Mesendoderm (in vitro differentiated cells): ENCODE measurements at regions not wholly inside any gene's neighbourhood (a gene's known extent, or its start where the extent isn't known, plus 50 kb on each side); places are given as distances from the start of the nearest gene placed in this dataset.
A peak's percentile ranks its signal among the peaks of the same experiment; 100 is the strongest.

Experiments used
- DNase-seq: peaks from one replicate; pipeline ENCODE4 v3.0.0; 2013
- H2AK5ac ChIP-seq: 2 replicates; pipeline ENCODE4 v1.6.1; 2013; ENCODE audit warnings: low read length, inconsistent platforms
- H2BK120ac ChIP-seq: 2 replicates; pipeline ENCODE4 v1.6.1; 2013; ENCODE audit warnings: low read depth, mild to moderate bottlenecking, low read length, moderate library complexity, mixed read lengths
- H2BK15ac ChIP-seq: replicated peaks from 2 replicates; pipeline ENCODE4 v1.6.1; 2013; ENCODE audit warnings: low read depth, mild to moderate bottlenecking, moderate library complexity
- H2BK5ac ChIP-seq: 2 replicates; pipeline ENCODE4 v1.6.1; 2013; ENCODE audit warnings: low read length, inconsistent platforms
- H3K18ac ChIP-seq: 2 replicates; pipeline ENCODE4 v1.6.1; 2013; ENCODE audit warnings: mild to moderate bottlenecking, low read length, mixed read lengths
- H3K23ac ChIP-seq: one replicate; pipeline ENCODE4 v1.6.1; 2013; ENCODE audit warnings: low read length
- H3K27ac ChIP-seq: 2 replicates; pipeline ENCODE4 v1.5.1; 2013; ENCODE audit warnings: low read depth, mild to moderate bottlenecking, inconsistent platforms, low read length, moderate library complexity
- H3K27me3 ChIP-seq: 2 replicates; pipeline ENCODE4 v1.6.1; 2013; ENCODE audit warnings: low read length, control low read depth, mild to moderate bottlenecking, inconsistent platforms; ENCODE audit not compliant: insufficient read depth, poor library complexity
- H3K36me3 ChIP-seq: 2 replicates; pipeline ENCODE4 v1.6.1; 2013; ENCODE audit warnings: low read length, inconsistent platforms; ENCODE audit not compliant: control insufficient read depth, insufficient read depth
- H3K4ac ChIP-seq: one replicate; pipeline ENCODE4 v1.6.1; 2013; ENCODE audit warnings: low read depth, mild to moderate bottlenecking, low read length, moderate library complexity
- H3K4me1 ChIP-seq: 2 replicates; pipeline ENCODE4 v1.6.1; 2013; ENCODE audit warnings: low read depth, low read length, inconsistent platforms; ENCODE audit not compliant: control insufficient read depth
- H3K4me2 ChIP-seq: 2 replicates; pipeline ENCODE4 v1.6.1; 2013; ENCODE audit warnings: low read length
- H3K4me3 ChIP-seq: 2 replicates; pipeline ENCODE4 v1.5.1; 2013; ENCODE audit warnings: mild to moderate bottlenecking, low read length
- H3K56ac ChIP-seq: one replicate; pipeline ENCODE4 v1.6.1; 2013; ENCODE audit warnings: low read length
- H3K79me1 ChIP-seq: 2 replicates; pipeline ENCODE4 v1.6.1; 2013; ENCODE audit warnings: low read length, inconsistent platforms
- H3K79me2 ChIP-seq: 2 replicates; pipeline ENCODE4 v1.6.1; 2013; ENCODE audit warnings: mild to moderate bottlenecking, low read length; ENCODE audit not compliant: control insufficient read depth, insufficient read depth
- H3K9ac ChIP-seq: 2 replicates; pipeline ENCODE4 v1.6.1; 2013; ENCODE audit warnings: low read length, inconsistent platforms
- H4K5ac ChIP-seq: one replicate; pipeline ENCODE4 v1.6.1; 2013; ENCODE audit warnings: low read length
- H4K8ac ChIP-seq: one replicate; pipeline ENCODE4 v1.6.1; 2013; ENCODE audit warnings: low read depth, mild to moderate bottlenecking, control low read depth, low read length, moderate library complexity
- WGBS: extraction: QIAGEN DNeasy Blood & Tissue Kit; methylation state at CpG from one replicate; pipeline ENCODE4 v1.1.7; 2013; ENCODE audit warnings: low lambda C conversion rate, missing lambda C conversion rate; ENCODE audit not compliant: insufficient coverage; ENCODE audit errors: extremely low coverage; 5-methylcytosine and 5-hydroxymethylcytosine counted together

- no peaks in the 10 kb centered on the region for H3K79me2 ChIP-seq
- no peak overlapping the region for H3K27ac ChIP-seq
- H3K4ac ChIP-seq: no peak overlapping the region
- no CpG with 5 or more reads among the region's 7 CpGs for WGBS
- no peak overlapping the region for H4K5ac ChIP-seq
- H3K4me3 ChIP-seq: no peak overlapping the region
- H2AK5ac ChIP-seq: no peak overlapping the region
- DNase-seq: no peak
- no peaks in the 10 kb centered on the region for H3K79me1 ChIP-seq
- H3K9ac ChIP-seq: no peak overlapping the region
- H3K4me1 ChIP-seq: no peaks in the 10 kb centered on the region
- no peak overlapping the region for H3K56ac ChIP-seq
- H3K23ac ChIP-seq: no peak overlapping the region
- H2BK120ac ChIP-seq: no peak overlapping the region
- H2BK5ac ChIP-seq: no peak overlapping the region
- no peak overlapping the region for H3K4me2 ChIP-seq
- no peak overlapping the region for H3K18ac ChIP-seq
- H3K27me3 ChIP-seq: no peaks in the 10 kb centered on the region
- H3K36me3 ChIP-seq: no peaks in the 10 kb centered on the region
- no peak overlapping the region for H4K8ac ChIP-seq
- H2BK15ac ChIP-seq: no peak overlapping the region
Measured at GRCh38 chr1:232218955-232219865, 410.7 kb downstream of the SIPA1L2 start.

GRCh38 chr1:232213928-232214327, 416.0 kb downstream of the SIPA1L2 start:
- no peak overlapping the region for H3K4me2 ChIP-seq
- no peaks in the 10 kb centered on the region for H3K79me1 ChIP-seq
- no peak overlapping the region for H2BK5ac ChIP-seq
- H2BK120ac ChIP-seq: no peak overlapping the region
- no peak overlapping the region for H4K8ac ChIP-seq
- no peak overlapping the region for H3K4ac ChIP-seq
- H4K5ac ChIP-seq: no peak overlapping the region
- peaks cover 2% of the 10 kb centered on the region for H3K4me1 ChIP-seq
- H3K23ac ChIP-seq: no peak overlapping the region
- H3K4me3 ChIP-seq: no peak overlapping the region
- H3K36me3 ChIP-seq: no peaks in the 10 kb centered on the region
- H3K79me2 ChIP-seq: no peaks in the 10 kb centered on the region
- WGBS: no CpG with 5 or more reads among the region's 1 CpG
- H2AK5ac ChIP-seq: no peak overlapping the region
- H2BK15ac ChIP-seq: no peak overlapping the region
- DNase-seq: no peak
- H3K27me3 ChIP-seq: no peaks in the 10 kb centered on the region
- no peak overlapping the region for H3K9ac ChIP-seq
- no peak overlapping the region for H3K56ac ChIP-seq
- no peak overlapping the region for H3K27ac ChIP-seq
- no peak overlapping the region for H3K18ac ChIP-seq

- H3K4me3 ChIP-seq: no peak overlapping the region
- H4K5ac ChIP-seq: no peak overlapping the region
- peaks cover 2% of the 10 kb centered on the region for H3K4me1 ChIP-seq
- H3K23ac ChIP-seq: no peak overlapping the region
- H3K79me1 ChIP-seq: no peaks in the 10 kb centered on the region
- no peak overlapping the region for H3K27ac ChIP-seq
- H2BK120ac ChIP-seq: no peak overlapping the region
- H2BK15ac ChIP-seq: no peak overlapping the region
- H3K4ac ChIP-seq: no peak overlapping the region
- no peak overlapping the region for H3K9ac ChIP-seq
- H3K18ac ChIP-seq: no peak overlapping the region
- no peak overlapping the region for H2BK5ac ChIP-seq
- DNase-seq: no peak
- H4K8ac ChIP-seq: no peak overlapping the region
- H2AK5ac ChIP-seq: no peak overlapping the region
- H3K27me3 ChIP-seq: no peaks in the 10 kb centered on the region
- no peaks in the 10 kb centered on the region for H3K79me2 ChIP-seq
- no peaks in the 10 kb centered on the region for H3K36me3 ChIP-seq
- H3K56ac ChIP-seq: no peak overlapping the region
- no CpG with 5 or more reads among the region's 1 CpG for WGBS
- no peak overlapping the region for H3K4me2 ChIP-seq
Measured at GRCh38 chr1:232212253-232212652, 417.7 kb downstream of the SIPA1L2 start.

- Histone ChIP-seq H3K4me1 (peaks cover 8% of the 10 kb centered on the region), H3K27me3 (no peaks in the 10 kb centered on the region), H3K56ac (no peak overlapping the region), H3K79me1 (no peaks in the 10 kb centered on the region), H3K79me2 (no peaks in the 10 kb centered on the region), H2BK120ac (no peak overlapping the region), H3K9ac (no peak overlapping the region), H2BK15ac (no peak overlapping the region), H3K23ac (no peak overlapping the region), H4K5ac (no peak overlapping the region), H3K18ac (no peak overlapping the region), H3K27ac (no peak overlapping the region), H3K36me3 (no peaks in the 10 kb centered on the region), H4K8ac (no peak overlapping the region), H3K4me3 (no peak overlapping the region), H3K4ac (no peak overlapping the region), H2BK5ac (no peak overlapping the region), H2AK5ac (no peak overlapping the region), H3K4me2 (no peak overlapping the region)
- WGBS: no CpG with 5 or more reads among the region's 2 CpGs
- DNase-seq: peak; percentile 67
Measured at GRCh38 chr1:232211149-232211548, 418.8 kb downstream of the SIPA1L2 start.

GRCh38 chr1:232209357-232209756, 420.6 kb downstream of the SIPA1L2 start:
- no peak overlapping the region for H3K9ac ChIP-seq
- no peaks in the 10 kb centered on the region for H3K79me1 ChIP-seq
- H3K27ac ChIP-seq: no peak overlapping the region
- H3K4me1 ChIP-seq: peaks cover 8% of the 10 kb centered on the region
- no peaks in the 10 kb centered on the region for H3K27me3 ChIP-seq
- WGBS: no CpG with 5 or more reads among the region's 4 CpGs
- no peak overlapping the region for H3K18ac ChIP-seq
- H3K23ac ChIP-seq: no peak overlapping the region
- no peak overlapping the region for H3K4me3 ChIP-seq
- H4K5ac ChIP-seq: no peak overlapping the region
- H4K8ac ChIP-seq: no peak overlapping the region
- H3K4ac ChIP-seq: no peak overlapping the region
- no peaks in the 10 kb centered on the region for H3K79me2 ChIP-seq
- no peak overlapping the region for H3K56ac ChIP-seq
- no peak overlapping the region for H2BK5ac ChIP-seq
- H2BK120ac ChIP-seq: no peak overlapping the region
- no peak overlapping the region for H3K4me2 ChIP-seq
- H2AK5ac ChIP-seq: no peak overlapping the region
- H3K36me3 ChIP-seq: no peaks in the 10 kb centered on the region
- no peak overlapping the region for H2BK15ac ChIP-seq
- DNase-seq: no peak
